B cell (primary cell): ENCODE measurements at regions not wholly inside any gene's neighbourhood (a gene's known extent, or its start where the extent isn't known, plus 50 kb on each side); places are given as distances from the start of the nearest gene placed in this dataset.

Source experiments
- ATAC-seq: fragments of 200-7000 bp; cut with Tn5 transposase; one replicate; pipeline ENCODE4 v1.10.0; 2021; ENCODE audit warnings: low read depth, mild to moderate bottlenecking, moderate number of reproducible peaks, moderate library complexity
- CTCF ChIA-PET: fragments of 350-600 bp; sonication (Branson Sonifier 250); formaldehyde crosslinking; loops from one replicate; lab custom pipeline; 2021; ENCODE audit warnings: antibody characterized with exemption, inconsistent platforms; lab: Charles Lee
- POLR2A ChIA-PET: fragments of 350-600 bp; sonication (Branson Sonifier 250); formaldehyde crosslinking; loops from one replicate; lab custom pipeline; 2021; ENCODE audit warnings: antibody characterized with exemption; lab: Charles Lee
- DNase-seq: peaks from one replicate; pipeline ENCODE4 v3.0.0; 2013
- H2AFZ ChIP-seq: 2 replicates; pipeline ENCODE4 v1.6.1; 2012; ENCODE audit warnings: mild to moderate bottlenecking, low read depth, low read length; ENCODE audit not compliant: insufficient read depth, poor library complexity, severe bottlenecking
- H3K27ac ChIP-seq, 2 donors: 1 replicate in 1 of 2; 2 replicates in 1 of 2; pipeline ENCODE4 v1.5.1; 2012 to 2013; ENCODE audit warnings: low read length in 2 of 2, mild to moderate bottlenecking in 2 of 2, moderate library complexity in 1 of 2
- H3K27me3 ChIP-seq, 4 experiments: fragments of 200-600 bp in 1 of 4; sonication (generic) in 1 of 4; replicated peaks in 1 of 4; 1 replicate in 2 of 4; 2 replicates in 2 of 4; pipeline versions ENCODE4 v1.6.1 to v1.7.0; 2013 to 2016; ENCODE audit warnings: low read length in 3 of 4, mild to moderate bottlenecking in 2 of 4, mixed read lengths in 1 of 4, moderate library complexity in 1 of 4; ENCODE audit not compliant: insufficient read depth in 4 of 4, control insufficient read depth in 3 of 4; ENCODE audit errors: control extremely low read depth in 1 of 4
- H3K36me3 ChIP-seq, 2 experiments: replicated peaks in 1 of 2; 1 replicate in 1 of 2; 2 replicates in 1 of 2; pipeline versions ENCODE4 v1.6.1 to v1.7.1; 2013; ENCODE audit warnings: low read length in 1 of 2; ENCODE audit not compliant: insufficient read depth in 2 of 2, control insufficient read depth in 1 of 2; ENCODE audit errors: control extremely low read depth in 1 of 2, extremely low read depth in 1 of 2
- H3K4me1 ChIP-seq, 2 donors: fragments of 200-600 bp in 1 of 2; sonication (generic) in 1 of 2; 1 replicate in 1 of 2; 2 replicates in 1 of 2; pipeline versions ENCODE4 v1.5.1 to v1.6.1; 2013 to 2017; ENCODE audit warnings: low read length in 2 of 2; ENCODE audit not compliant: control insufficient read depth in 2 of 2, insufficient read depth in 2 of 2
- H3K4me2 ChIP-seq: replicated peaks from 2 replicates; pipeline ENCODE3; 2012; ENCODE audit warnings: mild to moderate bottlenecking, low read depth, low read length; ENCODE audit not compliant: poor library complexity, severe bottlenecking
- H3K4me3 ChIP-seq, 5 experiments: fragments of 200-600 bp in 1 of 5; sonication (generic) in 1 of 5; 1 replicate in 3 of 5; 2 replicates in 2 of 5; pipeline versions ENCODE4 v1.5.1 to v1.7.0; 2011 to 2016; ENCODE audit warnings: low read length in 4 of 5, mild to moderate bottlenecking in 4 of 5, low read depth in 2 of 5, control low read depth in 1 of 5, moderate library complexity in 1 of 5; ENCODE audit not compliant: insufficient read depth in 1 of 5; ENCODE audit errors: control extremely low read depth in 1 of 5, extremely low read depth in 1 of 5
- H3K79me2 ChIP-seq: fragments of 200-600 bp; sonication (generic); one replicate; pipeline ENCODE4 v1.6.0; 2016; ENCODE audit warnings: low read length; ENCODE audit not compliant: control insufficient read depth, insufficient read depth
- H3K9ac ChIP-seq: fragments of 200-600 bp; sonication (generic); 2 replicates; pipeline ENCODE4 v1.6.1; 2017; ENCODE audit warnings: mild to moderate bottlenecking, low read length, moderate library complexity
- H3K9me3 ChIP-seq, 3 donors: one replicate each; pipeline versions ENCODE4 v1.6.1 to v1.7.1; 2013; ENCODE audit warnings: low read length in 2 of 3; ENCODE audit not compliant: control insufficient read depth in 2 of 3, insufficient read depth in 1 of 3; ENCODE audit errors: control extremely low read depth in 1 of 3
- H4K20me1 ChIP-seq: 2 replicates; pipeline ENCODE4 v1.6.0; 2012; ENCODE audit warnings: mild to moderate bottlenecking, low read length; ENCODE audit not compliant: insufficient read depth, control insufficient read depth, poor library complexity, severe bottlenecking
- H3K27ac Mint-ChIP-seq: one replicate; pipeline ENCODE4 v1.8.0; 2021; ENCODE audit warnings: mixed read lengths
- H3K27me3 Mint-ChIP-seq: one replicate; pipeline ENCODE4 v1.8.0; 2021; ENCODE audit warnings: mixed read lengths
- H3K4me1 Mint-ChIP-seq: one replicate; pipeline ENCODE4 v1.8.0; 2021; ENCODE audit warnings: mixed read lengths
- H3K4me3 Mint-ChIP-seq: one replicate; pipeline ENCODE4 v1.8.0; 2021; ENCODE audit warnings: mixed read lengths
- H3K9me3 Mint-ChIP-seq: one replicate; pipeline ENCODE4 v1.8.0; 2022; ENCODE audit warnings: mixed read lengths; ENCODE audit not compliant: insufficient read depth
- CTCF ChIP-seq: fragments of 200-600 bp; IDR thresholded peaks from one replicate; pipeline ENCODE4 v1.8.0; 2022; ENCODE audit warnings: antibody characterized with exemption, mild to moderate bottlenecking
- EZH2 ChIP-seq: IDR thresholded peaks from 2 replicates; pipeline ENCODE4 v1.6.1; 2012; ENCODE audit warnings: borderline replicate concordance, low read depth, mild to moderate bottlenecking, moderate library complexity, low read length; ENCODE audit not compliant: insufficient read depth, poor library complexity, severe bottlenecking
- WGBS: methylation state at CpG from one replicate; pipeline ENCODE4 v1.1.5; 2013; ENCODE audit warnings: missing lambda C conversion rate; ENCODE audit not compliant: insufficient coverage; 5-methylcytosine and 5-hydroxymethylcytosine counted together
- intact Hi-C: fragments of 100-400 bp; cut with micrococcal nuclease; formaldehyde crosslinking; loops from one replicate; pipeline ENCODE4 v1.10.0; 2022

GRCh38 chr5:13529300-13529699, 415.2 kb downstream of the DNAH5 start:
- Histone ChIP-seq H3K36me3 (no peaks in the 10 kb centered on the region), H4K20me1 (no peaks in the 10 kb centered on the region), H3K4me3 (no peak overlapping the region), H3K4me1 (no peaks in the 10 kb centered on the region), H3K27me3 (no peaks in the 10 kb centered on the region), H2AFZ (no peak overlapping the region), H3K9ac (no peak overlapping the region), H3K27ac (no peak overlapping the region), H3K9me3 (no peaks in the 10 kb centered on the region), H3K4me2 (no peak overlapping the region), H3K79me2 (no peaks in the 10 kb centered on the region)
- DNase-seq (no peak), ATAC-seq (no peak)
- H3K9me3 Mint-ChIP-seq: no peaks in the 10 kb centered on the region
- TF ChIP-seq EZH2 (no peak), CTCF (no peak)
- ChIA-PET CTCF (no interaction called here), POLR2A (no interaction called here)
- H3K27ac Mint-ChIP-seq: no peak overlapping the region
- H3K27me3 Mint-ChIP-seq: no peaks in the 10 kb centered on the region
- intact Hi-C loops: no loop called here
- WGBS: 83% methylated on average over 1 of the region's 1 CpG
- no peak overlapping the region for H3K4me3 Mint-ChIP-seq
- H3K4me1 Mint-ChIP-seq: no peaks in the 10 kb centered on the region

GRCh38 chr5:13524936-13525335, 419.6 kb downstream of the DNAH5 start:
- Mint-ChIP-seq H3K27ac (no peak overlapping the region), H3K4me1 (no peaks in the 10 kb centered on the region), H3K9me3 (no peaks in the 10 kb centered on the region), H3K27me3 (no peaks in the 10 kb centered on the region), H3K4me3 (no peak overlapping the region)
- H3K9me3 ChIP-seq: no peaks in the 10 kb centered on the region
- no peak overlapping the region for H2AFZ ChIP-seq
- DNase-seq (no peak), ATAC-seq (no peak)
- WGBS: 80% methylated on average over 1 of the region's 2 CpGs
- H3K4me2 ChIP-seq: no peak overlapping the region
- intact Hi-C loops: no loop called here
- TF ChIP-seq EZH2 (no peak), CTCF (no peak)
- no peaks in the 10 kb centered on the region for H3K27me3 ChIP-seq
- ChIA-PET CTCF (no interaction called here), POLR2A (no interaction called here)
- no peaks in the 10 kb centered on the region for H3K79me2 ChIP-seq
- no peaks in the 10 kb centered on the region for H3K4me1 ChIP-seq
- H3K4me3 ChIP-seq: no peak overlapping the region
- no peak overlapping the region for H3K9ac ChIP-seq
- H4K20me1 ChIP-seq: no peaks in the 10 kb centered on the region
- H3K27ac ChIP-seq: no peak overlapping the region
- no peaks in the 10 kb centered on the region for H3K36me3 ChIP-seq
